Fibroblast of lung (primary cell): ENCODE measurements at regions not wholly inside any gene's neighbourhood (a gene's known extent, or its start where the extent isn't known, plus 50 kb on each side); places are given as distances from the start of the nearest gene placed in this dataset.

Experiments used
- DNase-seq, 2 donors: peaks; one replicate each; pipeline versions ENCODE4 v3.0.0 to v3.0.0-alpha.2; 2010; ENCODE audit warnings: low read depth in 2 of 2
- H2AFZ ChIP-seq: 2 replicates; pipeline ENCODE4 v1.5.1; 2012; ENCODE audit warnings: low read length, control low read depth, inconsistent platforms
- H3K27ac ChIP-seq: 2 replicates; pipeline ENCODE4 v1.5.1; 2011; ENCODE audit warnings: low read length, control low read depth; ENCODE audit not compliant: insufficient read depth
- H3K27me3 ChIP-seq: 2 replicates; pipeline ENCODE4 v1.5.1; 2011; ENCODE audit warnings: mild to moderate bottlenecking, low read length; ENCODE audit not compliant: control insufficient read depth, insufficient read depth
- H3K36me3 ChIP-seq: 2 replicates; pipeline ENCODE4 v1.5.1; 2011; ENCODE audit warnings: low read length; ENCODE audit not compliant: control insufficient read depth, insufficient read depth
- H3K4me1 ChIP-seq: 2 replicates; pipeline ENCODE4 v1.5.1; 2011; ENCODE audit warnings: low read length; ENCODE audit not compliant: control insufficient read depth, insufficient read depth; ENCODE audit errors: extremely low read depth
- H3K4me2 ChIP-seq: 2 replicates; pipeline ENCODE4 v1.5.1; 2011; ENCODE audit warnings: low read length, control low read depth; ENCODE audit not compliant: insufficient read depth; ENCODE audit errors: extremely low read depth
- H3K4me3 ChIP-seq, 4 experiments: fragments of 200-600 bp in 1 of 4; sonication (generic) in 1 of 4; replicated peaks in 1 of 4; 2 replicates each; pipeline ENCODE4 v1.5.1; 2011 to 2016; ENCODE audit warnings: low read length in 4 of 4, low read depth in 3 of 4, mild to moderate bottlenecking in 3 of 4, control low read depth in 2 of 4, inconsistent platforms in 1 of 4, mixed read lengths in 1 of 4; ENCODE audit not compliant: insufficient read depth in 1 of 4; ENCODE audit errors: control extremely low read depth in 1 of 4
- H3K79me2 ChIP-seq: 2 replicates; pipeline ENCODE4 v1.5.1; 2012; ENCODE audit warnings: mild to moderate bottlenecking, low read length, inconsistent platforms; ENCODE audit not compliant: control insufficient read depth, insufficient read depth
- H3K9ac ChIP-seq: 2 replicates; pipeline ENCODE4 v1.5.1; 2011; ENCODE audit warnings: mild to moderate bottlenecking, low read length, control low read depth; ENCODE audit not compliant: insufficient read depth
- H3K9me3 ChIP-seq: 2 replicates; pipeline ENCODE4 v1.5.1; 2012; ENCODE audit warnings: low read depth, low read length; ENCODE audit not compliant: control insufficient read depth, insufficient read depth
- H4K20me1 ChIP-seq: 2 replicates; pipeline ENCODE4 v1.5.1; 2011; ENCODE audit warnings: low read length; ENCODE audit not compliant: control insufficient read depth, insufficient read depth; ENCODE audit errors: extremely low read depth
- CTCF ChIP-seq, 2 donors: IDR thresholded peaks in 1 of 2; conservative IDR thresholded peaks in 1 of 2; 1 replicate in 1 of 2; 2 replicates in 1 of 2; pipeline ENCODE4 v1.5.1; 2011 to 2012; ENCODE audit warnings: low read length in 2 of 2, control low read depth in 1 of 2, inconsistent platforms in 1 of 2, low read depth in 1 of 2, mild to moderate bottlenecking in 1 of 2
- EZH2 ChIP-seq: IDR thresholded peaks from 2 replicates; pipeline ENCODE4 v1.5.1; 2012; ENCODE audit warnings: low read length, control low read depth, mild to moderate bottlenecking; ENCODE audit errors: missing control alignments

DNA sequence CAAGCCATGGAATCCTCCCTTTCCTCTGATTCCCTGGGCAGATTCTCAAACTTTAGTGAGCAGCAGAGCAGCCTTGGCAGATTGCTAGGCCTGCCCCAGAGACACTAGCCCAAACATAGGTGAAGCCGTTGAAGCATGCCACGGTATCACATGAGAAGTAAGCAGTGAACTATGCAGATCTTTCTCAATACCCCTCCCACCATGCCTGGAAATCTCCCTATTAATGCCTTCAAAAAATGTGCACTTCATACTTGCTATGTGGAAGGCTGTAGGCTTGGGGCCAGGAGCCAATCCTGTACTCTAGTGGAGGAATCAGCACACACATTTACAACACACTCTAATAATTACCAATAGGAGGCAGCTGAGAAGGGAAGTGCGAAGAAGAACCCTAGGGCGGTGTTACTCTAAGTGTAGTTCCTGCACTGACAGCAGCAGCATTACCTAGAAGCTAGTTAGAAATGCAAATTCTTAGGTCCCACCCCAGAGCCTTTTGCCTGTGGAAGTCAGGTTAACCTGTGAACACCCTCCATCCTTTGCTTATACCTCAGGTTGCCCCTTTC lies 305.1 kb upstream of the SPRED2 start:
- no peak overlapping the region for H3K9ac ChIP-seq
- no peak overlapping the region for H3K4me2 ChIP-seq
- H3K4me1 ChIP-seq: no peaks in the 10 kb centered on the region
- TF ChIP-seq EZH2 (no peak), CTCF (conservative IDR thresholded peaks at IDR 0.05 in 1 of 2, IDR thresholded peaks at IDR 0.05 in 1 of 2; ENCODE audit: low read depth in 1 of 2, low read length in 2 of 2) (no peak)
- no peak overlapping the region for H3K4me3 ChIP-seq
- no peak for DNase-seq
- no peak overlapping the region for H3K27ac ChIP-seq
- H2AFZ ChIP-seq: no peak overlapping the region
- no peaks in the 10 kb centered on the region for H3K9me3 ChIP-seq
- no peaks in the 10 kb centered on the region for H3K36me3 ChIP-seq
- H3K27me3 ChIP-seq: no peaks in the 10 kb centered on the region
- H4K20me1 ChIP-seq: no peaks in the 10 kb centered on the region
- no peaks in the 10 kb centered on the region for H3K79me2 ChIP-seq

- H3K9ac ChIP-seq: no peak overlapping the region
- H3K79me2 ChIP-seq: no peaks in the 10 kb centered on the region
- H3K27ac ChIP-seq: no peak overlapping the region
- no peak for TF ChIP-seq EZH2
- TF ChIP-seq CTCF (conservative IDR thresholded peaks at IDR 0.05 in 1 of 2, IDR thresholded peaks at IDR 0.05 in 1 of 2; ENCODE audit: low read depth in 1 of 2, low read length in 2 of 2): no peak
- no peaks in the 10 kb centered on the region for H3K27me3 ChIP-seq
- H3K4me2 ChIP-seq: no peak overlapping the region
- H3K4me1 ChIP-seq: no peaks in the 10 kb centered on the region
- H4K20me1 ChIP-seq: no peaks in the 10 kb centered on the region
- H2AFZ ChIP-seq: no peak overlapping the region
- no peaks in the 10 kb centered on the region for H3K36me3 ChIP-seq
- no peak for DNase-seq
- H3K4me3 ChIP-seq: no peak overlapping the region
- H3K9me3 ChIP-seq: no peaks in the 10 kb centered on the region
Observed at GRCh38 chr2:65731476-65731875, 299.1 kb upstream of the SPRED2 start.

- Histone ChIP-seq H4K20me1 (no peaks in the 10 kb centered on the region), H3K27ac (no peak overlapping the region), H3K36me3 (no peaks in the 10 kb centered on the region), H3K4me2 (no peak overlapping the region), H3K4me1 (no peaks in the 10 kb centered on the region), H2AFZ (no peak overlapping the region), H3K79me2 (no peaks in the 10 kb centered on the region), H3K9ac (no peak overlapping the region), H3K9me3 (no peaks in the 10 kb centered on the region), H3K27me3 (no peaks in the 10 kb centered on the region), H3K4me3 (no peak overlapping the region)
- DNase-seq: no peak
- TF ChIP-seq CTCF (conservative IDR thresholded peaks at IDR 0.05 in 1 of 2, IDR thresholded peaks at IDR 0.05 in 1 of 2; ENCODE audit: low read depth in 1 of 2, low read length in 2 of 2) (no peak), EZH2 (no peak)
Observed at GRCh38 chr2:65730186-65730585, 297.8 kb upstream of the SPRED2 start.
